ENCODE measurements at regions not wholly inside any gene's neighbourhood (a gene's known extent, or its start where the extent isn't known, plus 50 kb on each side); places are given as distances from the start of the nearest gene placed in this dataset.
"Not testable (repeated sequence)": the region's sequence is repeated elsewhere in the genome, so short reads cannot be mapped to it uniquely, and the experiment has no call there.

GRCh38 chr2:38243186-38243880 lies 133.7 kb downstream of the ATL2 start:
- DNase-seq (ENCODE audit: low read depth in 4 of 4, low spot score in 3 of 4) = no peak

DNA sequence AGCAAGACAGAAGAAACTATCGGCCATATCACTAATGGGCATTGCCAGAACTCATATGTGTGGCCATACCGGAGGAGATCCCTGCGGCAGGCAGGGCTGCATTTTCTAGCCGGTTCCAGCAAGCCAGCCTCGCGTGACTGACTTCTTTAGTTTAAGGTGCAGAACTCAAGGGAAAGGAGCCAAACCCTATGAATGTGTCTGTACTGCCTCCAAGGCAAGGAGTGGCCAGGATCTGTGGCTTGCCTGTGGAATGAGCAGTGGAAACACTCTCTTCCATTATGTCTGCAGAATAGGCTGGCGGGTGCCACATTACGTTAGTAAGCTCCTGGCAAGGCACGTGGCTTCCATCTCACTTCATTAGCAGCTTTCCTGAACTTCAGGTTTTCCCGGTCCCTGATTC lies 137.6 kb downstream of the ATL2 start:
- DNase-seq (ENCODE audit: low read depth in 4 of 4, low spot score in 3 of 4) = no peak

GRCh38 chr2:38238705-38239104 lies 138.4 kb downstream of the ATL2 start:
- DNase-seq (ENCODE audit: low read depth in 4 of 4, low spot score in 3 of 4) = not testable (repeated sequence)

DNA sequence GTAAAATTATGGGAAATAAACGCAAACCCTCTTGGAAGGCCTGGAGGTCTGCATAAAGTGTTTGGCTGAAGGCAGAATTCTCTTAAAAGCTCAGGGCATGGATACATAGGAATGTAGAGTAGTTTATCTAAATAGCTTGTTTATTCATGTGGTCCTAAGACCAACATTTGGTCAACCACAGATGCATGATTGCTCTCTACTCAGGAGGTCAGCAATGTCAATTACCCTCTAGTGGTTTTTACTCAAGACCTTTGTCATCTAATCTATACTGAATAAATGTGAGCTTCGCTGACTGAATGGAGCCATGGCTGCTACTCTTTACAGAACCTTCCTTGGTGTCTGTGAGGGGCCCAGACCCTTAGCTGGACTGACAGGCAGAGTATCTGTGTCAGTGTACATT lies 139.8 kb downstream of the ATL2 start:
- no peak for DNase-seq (ENCODE audit: low read depth in 4 of 4, low spot score in 3 of 4)

GRCh38 chr2:38233231-38233983 lies 143.7 kb downstream of the ATL2 start:
- DNase-seq (ENCODE audit: low read depth in 4 of 4, low spot score in 3 of 4) = no peak

GRCh38 chr2:38232454-38232853 lies 144.6 kb downstream of the ATL2 start:
- DNase-seq (ENCODE audit: low read depth in 4 of 4, low spot score in 3 of 4) = no peak

- no peak for DNase-seq (ENCODE audit: low read depth in 4 of 4, low spot score in 3 of 4)
These were observed 146.3 kb downstream of the ATL2 start for GRCh38 chr2:38230756-38231155.

GRCh38 chr2:38228753-38229152 lies 148.3 kb downstream of the ATL2 start:
- DNase-seq (ENCODE audit: low read depth in 4 of 4, low spot score in 3 of 4) = no peak

DNA sequence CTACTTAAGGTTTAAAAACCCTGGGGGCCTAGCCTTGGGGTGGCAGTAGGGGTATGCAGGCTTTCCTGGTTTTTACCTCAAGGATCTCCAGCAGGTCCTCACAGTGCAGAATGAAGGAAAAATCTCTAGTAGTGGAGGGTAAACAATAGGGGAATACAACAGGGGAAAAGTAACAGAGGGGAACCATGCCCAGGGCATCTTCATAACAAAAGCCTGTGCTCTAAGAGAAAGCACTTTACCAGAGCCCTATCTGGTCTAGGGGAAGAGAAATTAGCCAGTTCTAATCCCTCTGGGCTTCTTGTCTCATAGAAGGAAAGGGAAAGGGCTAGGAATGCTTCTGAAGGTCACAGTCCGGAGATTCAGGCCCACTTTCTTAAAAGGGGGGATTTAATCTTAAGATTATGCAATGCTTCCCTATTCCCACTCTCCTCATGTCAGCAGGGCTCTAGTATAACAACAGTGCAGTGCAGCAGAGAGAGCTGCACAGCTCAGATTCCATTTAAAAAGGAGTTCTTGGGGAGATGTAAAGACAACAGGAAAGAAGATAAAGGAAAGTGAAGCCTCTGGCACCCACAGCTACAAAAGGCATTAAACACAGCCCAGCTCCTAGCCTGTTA lies 149.0 kb upstream of the CYP1B1 start:
- no peak for DNase-seq (ENCODE audit: low read depth in 4 of 4, low spot score in 3 of 4)

DNA sequence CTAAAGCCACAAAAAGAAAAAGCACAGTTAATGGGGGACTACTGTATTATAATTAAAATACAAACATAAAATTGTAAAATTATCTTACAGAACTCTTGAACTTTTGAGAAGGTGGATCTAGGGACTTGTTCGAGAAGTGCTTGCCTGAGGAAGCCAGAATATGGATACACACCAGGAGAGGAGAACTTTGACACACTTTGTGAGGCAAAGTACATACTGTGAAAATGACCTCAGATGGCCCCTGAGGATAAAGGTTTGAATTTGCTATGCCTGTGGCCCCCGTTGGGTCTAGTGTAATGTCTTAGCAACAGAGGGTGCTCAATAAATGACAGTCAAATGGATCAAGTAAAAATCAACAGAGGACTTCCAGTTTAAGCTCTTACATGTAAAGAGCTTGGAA lies 148.2 kb upstream of the CYP1B1 start:
- DNase-seq (ENCODE audit: low read depth in 4 of 4, low spot score in 3 of 4) = no peak

DNA sequence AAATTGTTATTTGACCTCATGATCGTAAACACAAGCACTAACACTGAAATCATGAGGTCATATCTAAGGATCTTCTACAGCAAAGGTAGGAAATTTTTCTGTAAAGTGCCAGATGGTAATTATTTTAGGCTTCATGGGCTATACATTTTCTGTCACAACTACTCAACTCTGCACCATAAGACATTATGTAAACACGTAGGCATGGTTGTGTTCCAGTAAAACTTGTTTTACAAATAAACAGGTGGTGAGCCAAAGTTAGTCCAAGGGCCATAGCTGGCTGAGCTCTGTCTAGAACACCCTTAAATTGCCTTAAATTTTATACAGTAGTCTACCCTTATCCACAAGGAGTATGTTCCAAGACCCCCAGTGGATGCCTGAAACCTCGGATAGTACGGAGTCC lies 147.3 kb upstream of the CYP1B1 start:
- DNase-seq (ENCODE audit: low read depth in 4 of 4, low spot score in 3 of 4) = no peak

GRCh38 chr2:38220164-38220563 lies 144.2 kb upstream of the CYP1B1 start:
- no peak for DNase-seq (ENCODE audit: low read depth in 4 of 4, low spot score in 3 of 4)

GRCh38 chr2:38218995-38219394 lies 143.0 kb upstream of the CYP1B1 start:
- no peak for DNase-seq (ENCODE audit: low read depth in 4 of 4, low spot score in 3 of 4)

GRCh38 chr2:38218591-38218991 lies 142.6 kb upstream of the CYP1B1 start:
- DNase-seq (ENCODE audit: low read depth in 4 of 4, low spot score in 3 of 4) = no peak

DNA sequence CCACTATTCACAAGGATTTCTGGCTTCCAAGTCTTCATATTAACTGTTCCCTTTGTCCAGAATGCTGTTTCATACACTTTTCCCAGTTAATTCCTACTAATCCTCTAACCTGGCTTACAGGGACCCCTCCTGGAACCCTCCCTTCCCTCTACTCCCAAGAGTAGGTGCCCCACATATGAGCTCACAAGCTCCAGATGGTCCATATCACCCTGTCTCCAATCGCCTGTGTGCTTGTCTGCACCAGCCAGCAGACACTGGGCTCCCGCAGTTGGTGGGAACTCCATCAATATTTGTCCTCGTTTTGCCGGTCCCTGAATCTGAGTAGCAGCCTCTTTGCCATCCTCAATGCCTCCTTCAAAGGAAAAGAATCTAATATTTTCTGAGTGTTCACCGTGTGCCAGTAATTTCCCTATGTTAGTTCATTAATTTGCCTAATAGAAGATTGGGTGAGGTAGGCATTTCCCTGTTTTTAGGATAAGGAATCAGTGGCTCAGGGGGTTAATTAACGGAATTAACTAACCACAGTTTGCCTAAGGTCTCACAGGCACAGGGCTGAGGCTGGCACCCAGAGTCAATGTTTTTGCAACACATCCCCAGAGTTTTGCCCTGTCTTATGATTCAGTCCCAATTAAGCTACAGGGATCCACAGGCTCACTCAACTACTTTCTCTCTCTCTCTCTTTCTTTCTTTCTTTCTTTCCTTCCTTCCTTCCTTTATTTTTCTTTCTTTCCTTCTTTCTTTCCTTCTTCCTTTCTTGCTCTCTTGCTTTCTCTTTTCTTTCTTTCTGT lies 141.6 kb upstream of the CYP1B1 start:
- no peak for DNase-seq (ENCODE audit: low read depth in 4 of 4, low spot score in 3 of 4)

- no peak for DNase-seq (ENCODE audit: low read depth in 4 of 4, low spot score in 3 of 4)
These were observed 140.9 kb upstream of the CYP1B1 start for GRCh38 chr2:38216886-38217285.

DNA sequence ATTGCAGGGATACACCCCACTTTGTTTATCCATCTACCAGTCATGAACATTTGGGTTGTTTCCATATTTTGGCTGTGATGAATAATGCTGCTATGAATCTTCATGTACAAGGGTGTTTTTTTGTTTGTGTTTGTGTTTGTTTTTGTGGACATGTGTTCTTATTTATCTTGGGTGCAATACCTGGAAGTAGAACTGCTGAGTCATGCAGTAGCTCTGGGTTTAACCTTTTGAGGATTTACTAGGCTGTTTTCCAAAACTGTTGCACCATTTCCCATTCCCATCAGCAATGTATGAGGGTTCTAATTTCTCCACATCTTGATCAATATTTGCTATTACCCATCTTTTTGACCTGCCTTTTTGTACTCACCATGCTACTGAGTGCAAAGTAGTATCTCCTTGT lies 140.0 kb upstream of the CYP1B1 start:
- DNase-seq (ENCODE audit: low read depth in 4 of 4, low spot score in 3 of 4) = no peak

GRCh38 chr2:38215522-38215921 lies 139.6 kb upstream of the CYP1B1 start:
- DNase-seq (ENCODE audit: low read depth in 4 of 4, low spot score in 3 of 4) = no peak

GRCh38 chr2:38214209-38214717 lies 138.3 kb upstream of the CYP1B1 start:
- DNase-seq (ENCODE audit: low read depth in 4 of 4, low spot score in 3 of 4) = peak in 2 of 4 donors; percentile 65 to 67

GRCh38 chr2:38213619-38214167 lies 137.7 kb upstream of the CYP1B1 start:
- no peak for DNase-seq (ENCODE audit: low read depth in 4 of 4, low spot score in 3 of 4)

DNA sequence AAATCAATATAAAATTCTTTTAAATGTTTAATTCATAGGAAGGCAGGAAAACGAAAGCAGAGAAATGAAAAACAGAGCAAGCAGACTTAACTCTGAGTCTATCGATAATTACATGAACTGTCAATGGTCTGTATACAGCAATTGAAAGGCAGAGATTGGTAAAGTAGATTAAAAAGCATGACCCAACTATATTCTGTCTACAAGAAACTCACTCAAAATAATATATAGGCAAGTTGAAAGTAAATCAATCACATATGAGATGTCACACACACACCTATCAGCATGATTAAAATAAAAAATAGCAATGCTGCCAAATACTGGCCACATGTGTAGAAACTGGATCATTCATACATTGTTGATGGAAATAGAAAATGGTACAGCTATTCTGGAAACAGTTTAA lies 136.4 kb upstream of the CYP1B1 start:
- DNase-seq (ENCODE audit: low read depth in 4 of 4, low spot score in 3 of 4) = no peak

Data from right renal pelvis (tissue), 4 donors.